AG20443 (cell line): ENCODE measurements at regions not wholly inside any gene's neighbourhood (a gene's known extent, or its start where the extent isn't known, plus 50 kb on each side); places are given as distances from the start of the nearest gene placed in this dataset.
A peak's percentile ranks its signal among the peaks of the same experiment; 100 is the strongest.

Experiments used
- DNase-seq: peaks from one replicate; pipeline ENCODE4 v3.0.0; 2012; ENCODE audit warnings: low spot score, mixed read lengths

DNA sequence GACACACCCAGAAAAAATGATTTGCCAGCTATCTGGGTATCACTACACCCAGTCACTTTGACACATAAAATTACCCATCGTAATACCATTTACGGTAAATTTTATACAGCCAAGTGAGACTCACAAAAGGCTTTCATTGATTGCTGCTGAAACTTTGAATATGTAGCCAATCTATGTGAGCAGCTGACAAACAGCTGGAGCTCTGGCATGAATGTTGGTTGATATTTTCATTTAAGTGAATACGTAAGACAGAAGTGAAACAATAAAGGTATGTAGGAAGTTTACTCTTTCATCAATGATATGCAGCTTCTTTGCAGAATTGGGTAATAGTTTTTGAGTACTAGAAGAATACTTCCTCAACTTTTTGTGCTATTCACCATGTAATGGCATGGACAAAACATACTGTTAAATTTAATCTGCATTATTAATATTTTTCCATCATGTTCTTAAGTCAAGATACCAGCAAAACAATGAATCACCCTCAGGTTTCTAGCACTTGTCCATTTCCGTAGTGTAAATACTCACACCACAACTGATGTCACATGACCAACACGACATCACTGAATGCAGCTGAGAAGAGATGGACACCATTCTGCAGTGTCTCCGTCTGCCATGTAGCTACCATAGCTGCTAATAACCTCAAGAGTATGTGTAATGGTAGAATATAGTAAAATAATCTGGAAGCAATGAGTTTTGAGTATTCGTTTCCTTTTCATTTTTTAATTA lies 205.9 kb upstream of the HES1 start:
- DNase-seq = no peak

DNA sequence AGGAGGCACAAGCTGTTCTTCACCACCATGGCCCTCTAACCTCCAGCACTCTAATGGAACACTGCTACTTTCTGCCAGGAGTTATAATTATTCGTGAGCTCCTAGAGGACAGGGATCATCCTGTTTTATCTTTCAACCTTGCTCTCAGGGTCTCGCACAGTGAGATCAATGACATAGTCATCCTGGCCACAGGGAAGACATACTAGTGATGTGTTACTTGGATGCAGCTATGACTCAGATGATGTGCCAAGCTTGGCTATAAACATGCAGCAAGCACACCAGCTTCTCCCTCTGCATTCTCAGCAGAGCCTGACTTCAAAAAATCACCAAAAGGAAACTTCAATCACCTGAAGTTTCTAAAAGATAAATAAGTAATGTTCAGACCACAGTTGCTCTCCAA lies 203.8 kb upstream of the HES1 start:
- DNase-seq = no peak

DNA sequence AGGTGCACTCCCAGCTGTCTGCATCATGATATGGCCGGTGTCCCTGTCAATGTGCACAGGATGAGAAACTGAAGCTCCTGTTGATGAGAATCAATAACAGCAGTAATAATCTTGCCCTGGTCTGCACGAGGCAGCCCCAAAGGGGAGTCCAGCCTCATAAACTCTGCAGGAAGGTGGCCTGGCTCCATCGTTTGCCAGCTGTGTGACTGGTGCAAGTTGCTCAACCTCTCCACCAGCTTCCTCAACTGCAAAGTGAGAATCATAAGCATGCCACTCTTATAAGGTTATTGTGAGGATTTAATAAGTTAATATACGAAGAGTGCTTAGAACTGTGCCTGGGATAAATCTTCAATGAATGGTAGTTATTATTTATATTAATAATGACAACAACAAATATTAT lies 203.4 kb upstream of the HES1 start:
- DNase-seq = no peak

DNA sequence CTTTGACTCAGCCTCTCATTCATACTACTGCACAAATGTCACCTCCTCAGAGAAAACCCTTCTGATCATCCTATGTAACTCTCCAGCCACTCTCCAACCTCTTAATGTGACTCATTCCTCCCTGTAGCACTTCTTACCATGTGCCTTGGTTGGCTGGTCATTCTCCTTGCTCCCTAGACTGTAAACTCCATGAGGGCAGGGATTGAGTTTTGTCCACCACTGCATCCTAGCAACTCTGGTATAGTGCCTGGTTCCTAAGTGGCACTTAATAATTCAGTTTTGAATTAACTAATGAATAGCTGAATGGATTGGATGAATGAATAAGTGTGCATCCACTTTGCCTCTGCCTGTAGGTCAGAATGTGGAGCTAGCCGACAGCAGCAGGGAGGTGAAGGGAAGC lies 202.5 kb upstream of the HES1 start:
- DNase-seq = no peak

DNA sequence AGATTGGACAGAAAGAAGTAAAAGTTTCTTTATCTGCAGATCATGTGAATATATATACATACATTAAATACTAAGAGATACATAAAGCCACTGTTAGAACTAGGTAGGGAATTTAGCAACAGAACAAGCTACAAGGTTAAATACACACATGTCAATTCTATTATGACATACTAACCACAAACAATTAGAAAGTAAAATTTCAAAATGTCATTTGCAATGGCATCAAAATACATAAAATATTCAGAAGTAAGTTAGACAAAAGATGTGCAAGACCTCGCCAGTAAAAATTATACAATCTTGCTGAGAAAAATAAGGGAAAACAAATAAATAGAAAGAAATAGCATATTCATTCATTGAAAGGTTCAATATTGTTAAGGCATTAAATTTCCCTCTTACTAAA lies 200.0 kb upstream of the HES1 start:
- DNase-seq = no peak

DNA sequence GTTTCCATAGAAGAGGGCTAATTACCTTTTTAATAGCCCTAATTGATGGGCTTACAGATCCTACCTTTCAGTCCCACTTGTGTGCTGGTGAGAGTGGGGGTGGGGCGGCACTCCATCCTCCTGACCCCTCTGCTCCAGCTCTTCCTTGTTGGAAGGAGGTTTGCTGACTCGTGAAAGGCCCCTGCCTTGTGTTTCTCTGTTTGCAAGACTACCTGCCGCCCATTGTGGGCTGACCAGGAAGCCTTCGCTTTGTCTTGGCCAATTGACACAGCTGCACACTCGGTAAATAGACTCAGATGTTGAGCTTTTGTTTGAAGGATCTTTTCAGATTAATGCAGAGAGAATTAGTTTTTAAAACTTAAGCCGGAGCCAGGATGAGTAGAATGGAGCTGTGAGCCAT lies 197.3 kb upstream of the HES1 start:
- DNase-seq = no peak

DNA sequence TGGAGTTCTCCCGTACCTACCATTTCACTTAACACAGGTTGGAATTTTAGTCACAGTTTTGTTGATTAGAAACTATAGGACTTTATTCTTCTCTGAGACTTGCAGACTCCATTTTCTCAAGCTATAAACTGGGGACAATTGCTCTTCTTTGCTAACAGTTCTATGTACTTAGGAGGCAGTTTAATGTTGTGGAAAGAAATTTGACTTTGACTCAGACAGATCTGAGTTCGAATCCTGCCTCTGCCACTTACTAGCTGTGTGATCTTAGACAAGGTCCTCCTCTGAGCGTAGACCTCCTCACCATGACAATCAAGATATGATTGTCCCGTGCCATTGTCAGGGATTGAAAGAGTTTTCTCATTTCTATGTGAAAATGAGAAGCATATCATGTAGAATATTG lies 196.4 kb upstream of the HES1 start:
- DNase-seq = no peak

DNA sequence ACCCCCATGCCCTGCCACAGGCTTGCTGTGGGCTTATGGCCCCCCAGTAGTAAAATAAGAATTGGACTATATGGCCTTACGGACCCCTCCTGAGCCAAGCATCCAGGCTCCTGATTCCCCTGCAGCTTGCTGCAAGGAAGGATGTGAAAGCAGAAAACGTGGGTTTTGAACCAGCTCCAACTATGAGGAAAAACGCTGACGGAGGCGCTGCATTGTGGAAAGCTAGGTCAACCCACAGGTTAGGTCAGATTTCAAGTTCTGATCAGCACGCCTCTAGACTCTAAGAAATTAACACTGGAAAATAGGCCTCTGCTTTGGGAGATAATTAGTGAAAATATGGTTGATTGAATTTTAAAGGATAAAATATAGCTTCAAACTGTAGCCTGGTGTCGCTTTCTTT lies 195.4 kb upstream of the HES1 start:
- no peak for DNase-seq

DNA sequence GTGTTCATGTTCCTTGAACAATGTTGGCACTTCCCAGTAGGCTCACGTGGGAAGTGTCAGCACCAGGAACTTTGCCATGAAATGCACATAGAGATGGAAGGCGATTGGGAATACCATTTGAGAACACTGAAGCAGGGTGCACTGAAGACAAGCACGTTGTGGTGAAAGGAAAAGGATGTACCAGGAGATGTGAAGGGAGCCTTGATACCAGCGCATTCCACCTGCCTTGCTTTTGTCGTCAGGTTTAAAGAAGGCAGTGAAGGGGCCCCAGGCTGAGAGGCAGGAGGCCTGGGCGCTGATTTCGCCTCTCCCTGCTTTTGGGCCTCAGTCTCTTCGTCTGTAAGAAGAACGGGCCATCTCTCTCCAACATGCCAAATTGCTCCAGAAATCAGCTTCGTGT lies 194.5 kb upstream of the HES1 start:
- no peak for DNase-seq

DNA sequence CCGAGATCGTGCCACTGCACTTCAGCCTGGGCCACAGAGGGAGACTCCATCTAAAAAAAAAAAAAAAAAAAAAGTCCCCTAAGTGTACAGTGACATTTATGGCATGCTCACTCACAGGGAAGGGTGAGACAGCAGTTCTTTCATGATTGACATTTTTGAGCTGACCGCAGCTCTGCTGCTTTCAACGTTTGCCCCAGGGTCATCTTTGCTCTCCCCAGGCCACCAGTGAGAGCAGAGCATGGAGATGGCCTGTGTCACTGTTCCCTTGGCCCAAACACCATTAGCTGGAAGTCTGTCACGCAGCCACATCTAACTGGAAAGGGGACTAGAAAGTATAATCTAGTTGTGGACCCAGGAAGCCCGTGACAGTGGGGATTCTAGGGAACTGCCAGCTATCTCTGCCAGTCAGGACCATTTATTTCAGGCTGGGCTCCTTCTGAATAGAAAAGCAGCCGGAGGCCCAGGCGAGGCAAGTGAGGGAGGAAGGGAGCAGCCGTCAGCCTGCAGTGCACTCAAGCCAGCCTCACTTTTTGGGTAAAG lies 193.4 kb upstream of the HES1 start:
- no peak for DNase-seq

DNA sequence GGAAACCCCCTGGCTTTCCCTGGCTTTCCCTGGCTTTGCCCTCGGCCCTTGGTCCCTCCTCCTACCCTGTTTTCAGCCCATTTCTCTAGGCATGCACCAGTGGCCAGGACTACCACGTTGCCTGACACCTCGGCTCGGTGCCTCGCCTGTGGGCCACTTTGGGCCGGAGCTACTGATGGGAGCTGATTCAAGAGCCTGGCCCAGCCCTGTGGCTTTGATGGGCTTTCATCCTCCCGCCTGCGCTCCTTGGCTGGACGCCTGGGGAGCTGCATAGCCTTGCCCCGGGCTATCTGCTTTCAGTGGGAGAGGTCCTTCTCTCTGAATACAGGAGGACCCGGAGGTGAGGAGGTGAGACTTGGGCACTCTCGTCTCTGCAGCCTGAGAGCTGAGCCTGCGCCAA lies 192.7 kb upstream of the HES1 start:
- no peak for DNase-seq

DNA sequence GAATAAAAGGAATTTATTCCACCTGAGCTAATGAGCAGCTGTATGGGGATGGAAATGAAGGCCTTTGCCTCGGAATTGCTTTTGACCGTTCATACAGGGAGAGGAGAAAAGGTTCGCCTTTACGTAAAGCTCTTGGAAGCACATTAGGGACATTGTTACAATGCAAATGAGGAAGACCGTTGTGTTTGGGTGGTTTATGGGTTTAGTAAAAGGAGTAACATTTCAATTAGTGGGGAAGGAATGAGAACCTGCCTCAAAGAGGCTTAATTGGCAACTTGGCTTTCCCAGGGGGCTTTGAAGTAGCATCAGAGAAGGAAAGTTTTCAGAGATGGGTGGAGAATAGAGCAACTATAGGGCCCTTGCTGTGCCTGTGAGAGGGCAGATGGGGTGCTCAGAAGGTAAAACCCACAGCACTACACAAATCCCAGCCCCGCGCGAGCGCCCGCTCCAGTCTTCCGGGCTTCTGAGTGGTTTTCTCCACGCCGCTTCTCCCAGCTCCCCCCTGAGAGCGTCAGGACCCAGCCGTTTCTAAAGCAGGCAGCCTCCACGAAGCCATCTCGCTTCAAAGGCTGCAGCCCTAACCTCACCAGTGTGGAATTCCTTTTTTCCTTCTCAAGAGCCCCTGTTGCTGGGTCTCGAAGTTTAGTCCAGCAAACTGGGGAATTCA lies 192.0 kb upstream of the HES1 start:
- no peak for DNase-seq

DNA sequence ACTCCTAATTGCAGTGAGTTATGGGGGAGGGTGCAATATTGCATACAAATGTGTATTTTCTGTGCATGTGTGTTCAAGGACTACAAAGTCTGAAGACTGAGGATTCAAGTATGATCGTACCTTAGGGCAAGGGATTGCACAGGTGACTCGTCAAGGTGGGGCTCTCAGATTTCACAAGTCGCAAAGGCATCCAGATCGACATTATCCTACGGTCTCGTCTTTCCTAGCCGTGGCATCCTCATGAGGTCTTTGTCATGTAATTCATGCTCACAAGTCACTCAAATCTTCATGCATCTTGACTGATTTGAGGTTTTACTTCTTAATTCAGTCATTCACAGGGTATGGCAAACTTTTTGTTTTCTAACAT lies 191.4 kb upstream of the HES1 start:
- DNase-seq = no peak

DNA sequence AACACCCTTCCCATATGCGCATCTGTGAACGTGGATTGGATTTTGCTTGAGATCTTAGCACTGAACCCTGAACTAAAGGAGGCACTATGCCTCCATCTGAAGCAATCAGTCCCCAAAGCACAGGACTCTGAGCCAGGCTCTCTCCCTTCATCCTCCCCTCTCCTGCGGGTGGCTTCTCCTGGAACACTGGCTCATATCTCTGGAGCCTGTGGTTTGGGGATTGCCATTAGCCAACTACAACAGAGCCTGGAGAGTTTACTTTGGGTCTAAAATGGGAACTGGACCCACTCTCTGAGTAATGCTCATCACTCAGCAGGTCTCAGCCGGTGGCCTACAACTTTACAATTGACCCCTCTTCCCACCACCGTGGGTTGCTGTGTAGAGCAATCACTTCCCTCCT lies 190.8 kb upstream of the HES1 start:
- DNase-seq = no peak

DNA sequence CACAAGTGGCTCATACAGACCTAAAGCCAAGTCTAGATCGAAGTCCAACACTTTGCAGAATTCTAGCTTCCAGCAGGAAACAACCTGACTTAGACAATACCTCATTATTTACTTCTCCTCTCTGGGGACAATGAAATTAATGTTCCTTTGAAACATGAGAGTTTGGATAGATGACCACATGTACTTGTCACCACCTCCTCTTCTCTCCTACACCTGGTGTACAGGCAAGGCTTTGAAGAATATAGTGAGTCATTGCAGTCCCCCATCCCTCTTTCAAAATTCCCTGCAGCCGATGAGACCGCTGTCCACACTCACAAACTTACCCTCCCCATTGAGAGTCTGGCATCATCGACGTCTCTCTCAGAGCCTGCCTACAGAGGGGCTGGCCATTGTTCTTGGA lies 189.0 kb upstream of the HES1 start:
- no peak for DNase-seq

DNA sequence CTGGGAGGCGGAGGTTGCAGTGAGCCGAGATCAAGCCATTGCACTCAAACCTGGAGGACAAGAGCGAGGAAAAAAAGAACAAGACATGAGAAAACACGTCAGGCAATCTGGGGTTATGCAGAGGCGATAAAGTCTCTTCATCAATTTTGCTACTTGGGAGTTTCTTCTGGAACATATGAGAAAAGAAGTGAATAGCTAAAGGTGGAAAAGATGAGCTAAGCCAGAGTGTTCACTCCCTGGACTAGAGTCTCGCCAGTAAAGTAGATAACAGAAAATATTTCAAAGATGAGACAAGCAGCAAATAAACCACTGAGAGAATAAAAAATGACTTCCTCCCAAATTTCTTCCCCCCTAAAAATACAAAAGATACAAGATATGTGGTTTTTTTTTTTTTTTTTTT lies 188.4 kb upstream of the HES1 start:
- DNase-seq = no peak

DNA sequence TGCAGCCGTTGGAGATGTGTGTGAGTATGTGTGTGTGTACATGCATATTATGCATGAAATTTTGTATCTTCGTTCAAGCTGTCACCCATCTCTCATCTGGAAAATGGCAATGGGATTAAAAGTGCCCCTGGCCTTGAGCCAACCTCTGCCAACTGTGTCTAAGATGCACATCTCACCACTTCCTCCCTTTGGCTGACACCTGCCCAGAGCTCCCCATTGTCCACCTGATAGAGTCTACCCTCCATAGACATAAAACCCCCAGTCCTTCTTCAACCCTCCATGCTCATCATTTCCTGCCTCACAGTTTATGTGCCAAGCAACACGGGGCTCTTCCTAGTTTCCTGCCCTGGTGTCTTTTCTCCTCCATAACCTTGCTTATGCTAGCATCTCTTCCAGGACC lies 187.5 kb upstream of the HES1 start:
- no peak for DNase-seq

DNA sequence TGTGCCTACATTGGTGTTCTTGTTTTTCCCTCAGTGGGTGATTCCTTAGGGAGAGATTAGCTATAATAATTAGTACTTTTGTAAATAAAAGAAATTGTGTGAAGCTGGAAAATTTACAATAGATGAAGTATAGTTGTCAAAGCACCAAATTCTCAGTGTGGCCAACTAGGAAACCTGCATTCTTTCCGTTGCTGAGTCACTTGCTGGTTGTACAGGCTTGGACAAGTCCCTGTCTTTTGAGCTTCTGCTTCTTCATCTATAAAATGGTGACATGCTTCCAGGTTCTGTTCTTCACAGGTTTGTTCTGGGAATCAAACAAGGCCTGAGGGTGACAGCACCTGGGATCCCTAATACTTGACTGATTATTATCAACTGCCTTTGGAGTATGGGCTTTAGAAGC lies 184.1 kb upstream of the HES1 start:
- no peak for DNase-seq

DNA sequence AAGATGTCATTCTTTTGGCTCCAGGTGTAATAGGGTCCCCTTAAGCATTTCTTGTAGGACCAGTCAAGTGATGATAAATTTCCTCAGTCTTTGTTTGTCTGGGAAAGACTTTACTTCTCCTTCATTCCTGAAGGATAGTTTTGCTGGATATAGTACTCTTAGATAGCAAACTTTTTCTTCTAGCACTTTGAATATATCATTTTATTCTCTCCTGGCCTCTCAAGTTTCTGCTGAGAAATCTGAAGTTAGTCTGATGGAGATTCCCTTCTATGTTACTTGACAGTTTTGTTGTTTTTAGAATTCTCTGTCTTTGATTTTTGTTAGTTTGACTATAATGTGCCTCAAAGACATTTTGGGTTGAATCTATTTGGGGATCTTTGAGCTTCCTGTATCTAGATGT lies 181.2 kb upstream of the HES1 start:
- no peak for DNase-seq

DNA sequence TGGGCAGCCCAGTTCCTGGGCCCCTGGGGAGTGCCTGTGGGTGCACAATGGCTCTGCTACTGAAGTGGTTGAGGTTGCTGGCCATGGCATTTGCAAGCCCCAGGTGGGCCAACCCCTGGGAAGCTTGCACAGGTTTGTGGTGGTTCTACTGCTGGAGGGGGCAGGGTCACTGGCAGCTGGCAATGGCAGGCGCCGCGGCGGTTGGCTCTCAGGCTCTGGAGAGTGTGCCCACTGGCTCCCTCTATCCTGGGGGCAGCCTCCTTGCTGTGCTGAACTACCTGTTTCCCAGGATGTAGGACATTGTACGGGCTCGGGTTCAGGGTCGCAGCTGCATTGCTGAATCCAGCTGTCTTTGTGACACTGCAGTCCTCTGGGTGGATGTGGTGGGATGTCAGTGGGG lies 180.2 kb upstream of the HES1 start:
- no peak for DNase-seq

DNA sequence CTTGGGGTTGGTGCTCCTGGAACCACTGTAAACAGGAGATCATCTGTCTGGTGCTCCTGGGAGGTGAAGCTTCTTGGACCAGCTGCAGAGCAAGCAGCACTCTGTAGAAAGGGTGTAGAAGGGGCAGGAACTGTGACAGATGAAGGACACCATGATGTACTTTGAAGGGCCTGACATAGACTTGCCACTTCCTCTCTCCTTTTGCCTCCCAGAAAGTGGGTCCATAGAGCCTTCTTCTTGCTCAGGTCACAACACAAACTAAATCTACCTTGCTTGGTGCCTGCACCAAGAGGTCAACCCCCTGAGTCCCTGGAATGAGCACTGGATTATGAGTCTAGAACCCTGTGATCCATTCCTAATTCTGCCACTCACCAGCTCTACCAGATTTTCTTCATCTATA lies 176.1 kb upstream of the HES1 start:
- DNase-seq = no peak

DNA sequence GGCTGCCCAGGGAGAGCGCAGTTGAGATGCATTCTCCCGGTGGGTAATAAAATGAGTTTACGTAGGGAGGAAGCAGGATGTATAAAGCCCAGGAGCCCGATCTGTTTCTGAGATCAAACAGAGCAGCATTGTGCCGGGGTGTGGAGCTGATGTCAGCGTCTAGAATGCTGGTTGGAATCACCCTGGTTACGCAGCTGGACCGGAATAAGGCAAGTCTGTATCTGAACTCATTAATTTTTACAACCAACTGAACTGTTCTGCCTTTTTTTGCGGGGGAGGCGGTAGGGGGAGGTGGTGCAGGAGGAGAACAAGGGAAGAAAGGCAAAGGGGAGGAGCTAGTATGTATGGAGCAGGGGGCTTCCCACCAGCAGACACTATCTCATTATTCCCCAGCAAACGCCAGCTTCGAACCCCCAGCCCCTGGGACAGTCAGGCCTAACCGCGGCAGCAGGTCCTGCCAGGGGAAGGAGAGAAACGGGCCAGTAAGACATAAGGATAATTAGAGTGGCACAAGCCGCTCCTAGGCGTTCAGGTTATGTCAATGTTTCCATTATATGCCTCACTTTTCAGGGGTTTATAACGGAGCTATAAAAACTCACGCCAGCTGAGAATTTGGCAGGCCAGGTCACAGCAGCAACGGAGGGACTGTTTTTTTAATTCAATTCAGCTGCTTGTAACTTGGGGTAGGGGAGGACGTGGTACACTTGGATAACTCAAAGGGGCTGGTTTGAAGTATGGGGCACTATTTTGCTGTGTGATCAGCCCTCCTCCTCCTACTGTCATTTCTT lies 175.3 kb upstream of the HES1 start:
- DNase-seq = peak; percentile 36

DNA sequence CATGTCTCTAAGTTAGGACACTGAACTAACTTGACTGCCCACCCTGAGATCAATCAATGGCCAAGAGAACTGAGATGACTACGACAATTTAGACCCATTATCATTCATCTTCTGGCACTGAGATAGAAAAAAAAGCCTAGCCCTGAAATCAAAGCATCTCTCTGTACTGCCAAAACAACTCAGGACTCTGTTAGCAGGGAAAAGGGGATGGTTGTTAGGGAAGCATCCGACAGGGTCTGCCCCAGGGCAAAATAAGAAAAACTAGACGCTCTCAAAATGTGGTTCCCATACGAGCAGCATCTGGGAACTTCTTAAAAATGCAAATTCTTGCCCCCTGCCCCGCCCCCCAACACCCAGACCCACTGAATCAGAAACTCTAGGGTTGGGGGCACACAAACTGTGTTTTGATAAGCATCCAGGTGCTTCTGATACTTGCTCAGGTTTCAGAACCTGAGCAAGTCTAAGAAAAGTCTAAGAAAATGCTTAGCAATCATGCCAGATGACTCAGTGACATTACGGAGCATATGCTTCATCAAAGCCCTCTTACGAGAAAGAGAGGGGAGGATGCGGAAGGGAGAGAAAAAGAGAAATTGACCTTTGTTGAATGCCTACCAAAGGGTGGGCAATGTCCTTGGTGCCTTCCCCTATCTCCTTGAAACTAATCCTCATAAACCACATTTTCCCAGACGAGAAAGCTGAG lies 172.8 kb upstream of the HES1 start:
- no peak for DNase-seq
